ENCODE measurements at regions not wholly inside any gene's neighbourhood (a gene's known extent, or its start where the extent isn't known, plus 50 kb on each side); places are given as distances from the start of the nearest gene placed in this dataset.

DNA sequence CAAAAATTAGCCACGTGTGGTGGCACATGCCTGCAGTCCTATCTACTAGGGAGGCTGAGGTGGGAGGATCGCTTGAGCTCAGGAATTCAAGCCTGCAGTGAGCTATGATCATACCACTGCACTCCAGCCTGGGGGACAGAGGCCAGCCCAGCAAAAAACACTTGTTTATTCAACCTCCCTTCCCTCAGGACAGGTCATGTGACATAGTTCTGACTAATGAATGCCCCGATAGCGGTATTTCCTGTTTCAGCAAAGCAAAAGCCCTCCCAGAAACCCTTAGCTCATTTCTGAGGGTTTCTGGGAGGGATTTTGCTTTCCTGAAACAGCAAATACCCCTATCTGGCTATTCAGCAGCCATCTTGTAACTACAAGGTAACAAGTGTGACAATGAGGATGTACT is 157.1 kb downstream of the GATA3 start:
- POLR2A ChIA-PET, result no interaction called here
- no peak for TF ChIP-seq FOS (IDR thresholded peaks at IDR 0.05; ENCODE audit: borderline replicate concordance, insufficient read depth, low read length)
- TF ChIP-seq POLR2AphosphoS5 (IDR thresholded peaks at IDR 0.05; ENCODE audit: insufficient read depth, low read depth, low read length), result no peak
- no peak for TF ChIP-seq GATA2 (IDR thresholded peaks at IDR 0.05; ENCODE audit: insufficient read depth, insufficient read length, low read depth, low read length)
- no peak for TF ChIP-seq JUN (IDR thresholded peaks at IDR 0.05; ENCODE audit: borderline replicate concordance, insufficient read depth, insufficient read length, low read depth)
- no peak for TF ChIP-seq EZH2 (IDR thresholded peaks at IDR 0.05; ENCODE audit: borderline replicate concordance, low read depth, low read length, severe bottlenecking)
- TF ChIP-seq, protein P1, sequence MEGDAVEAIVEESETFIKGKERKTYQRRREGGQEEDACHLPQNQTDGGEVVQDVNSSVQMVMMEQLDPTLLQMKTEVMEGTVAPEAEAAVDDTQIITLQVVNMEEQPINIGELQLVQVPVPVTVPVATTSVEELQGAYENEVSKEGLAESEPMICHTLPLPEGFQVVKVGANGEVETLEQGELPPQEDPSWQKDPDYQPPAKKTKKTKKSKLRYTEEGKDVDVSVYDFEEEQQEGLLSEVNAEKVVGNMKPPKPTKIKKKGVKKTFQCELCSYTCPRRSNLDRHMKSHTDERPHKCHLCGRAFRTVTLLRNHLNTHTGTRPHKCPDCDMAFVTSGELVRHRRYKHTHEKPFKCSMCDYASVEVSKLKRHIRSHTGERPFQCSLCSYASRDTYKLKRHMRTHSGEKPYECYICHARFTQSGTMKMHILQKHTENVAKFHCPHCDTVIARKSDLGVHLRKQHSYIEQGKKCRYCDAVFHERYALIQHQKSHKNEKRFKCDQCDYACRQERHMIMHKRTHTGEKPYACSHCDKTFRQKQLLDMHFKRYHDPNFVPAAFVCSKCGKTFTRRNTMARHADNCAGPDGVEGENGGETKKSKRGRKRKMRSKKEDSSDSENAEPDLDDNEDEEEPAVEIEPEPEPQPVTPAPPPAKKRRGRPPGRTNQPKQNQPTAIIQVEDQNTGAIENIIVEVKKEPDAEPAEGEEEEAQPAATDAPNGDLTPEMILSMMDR (IDR thresholded peaks at IDR 0.05; ENCODE audit: extremely low read depth in 1 of 2, insufficient read depth in 1 of 2, low read depth in 1 of 2, low read length in 2 of 2), result no peak
- no peak for TF ChIP-seq MYC (IDR thresholded peaks at IDR 0.05; ENCODE audit: low read depth, low read length)
- TF ChIP-seq, protein P2, sequence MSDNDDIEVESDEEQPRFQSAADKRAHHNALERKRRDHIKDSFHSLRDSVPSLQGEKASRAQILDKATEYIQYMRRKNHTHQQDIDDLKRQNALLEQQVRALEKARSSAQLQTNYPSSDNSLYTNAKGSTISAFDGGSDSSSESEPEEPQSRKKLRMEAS (IDR thresholded peaks at IDR 0.05; ENCODE audit: insufficient read depth, insufficient read length), result no peak
- TF ChIP-seq POLR2A (IDR thresholded peaks at IDR 0.05; ENCODE audit: low read depth, low read length), result no peak
- Histone ChIP-seq H3K36me3 (ENCODE audit: control insufficient read depth in 2 of 2, extremely low read depth in 1 of 2, insufficient read depth in 2 of 2, low read length in 2 of 2) (no peaks in the 10 kb centered on the region), H3K9ac (replicated peaks; ENCODE audit: extremely low read depth, insufficient read depth, low read length) (no peak overlapping the region), H4K20me1 (replicated peaks; ENCODE audit: control insufficient read depth, extremely low read depth, insufficient read depth, low read length) (no peaks in the 10 kb centered on the region), H2AFZ (ENCODE audit: low read depth, low read length) (no peak overlapping the region), H3K27ac (ENCODE audit: insufficient read depth, low read depth, low read length) (no peak overlapping the region), H3K27me3 (ENCODE audit: control insufficient read depth in 2 of 2, insufficient read depth in 2 of 2, low read length in 2 of 2) (peaks cover 0 to 3% of the 10 kb centered on the region in 2 experiments), H3K79me2 (ENCODE audit: control insufficient read depth, insufficient read depth, low read length) (no peaks in the 10 kb centered on the region), H3K4me1 (ENCODE audit: control insufficient read depth, extremely low read depth, insufficient read depth, low read length) (no peaks in the 10 kb centered on the region), H3K4me3 (replicated peaks in 1 of 3; ENCODE audit: insufficient read depth in 1 of 3, low read depth in 1 of 3, low read length in 3 of 3) (no peak overlapping the region), H3K4me2 (ENCODE audit: insufficient read depth, low read length) (no peak overlapping the region), H3K9me3 (replicated peaks; ENCODE audit: control insufficient read depth, insufficient read depth, low read length) (no peaks in the 10 kb centered on the region), H3K9me1 (replicated peaks; ENCODE audit: control insufficient read depth, extremely low read depth, insufficient read depth, low read length) (no peaks in the 10 kb centered on the region)
- DNase-seq (ENCODE audit: low read depth, low spot score) (no peak), FAIRE-seq (no peak)
- dilution Hi-C loops (cut with MboI; ENCODE audit: extremely low pct_ligation_motif_present, low sequenced_read_pairs) (no loop called here), intact Hi-C loops (cut with micrococcal nuclease) (no loop called here)
- CTCF ChIA-PET, result no interaction called here
- BruUV-seq (replicated peaks), result no TSS peak

Measured in endothelial cell of umbilical vein (primary cell).